H1 (cell line): ENCODE measurements at regions not wholly inside any gene's neighbourhood (a gene's known extent, or its start where the extent isn't known, plus 50 kb on each side); places are given as distances from the start of the nearest gene placed in this dataset.
A peak's percentile ranks its signal among the peaks of the same experiment; 100 is the strongest.

ENCODE experiments used
- CTCF ChIA-PET: fragments of 300-600 bp; sonication (Branson Sonifier 250); formaldehyde crosslinking; loops from one replicate; lab custom pipeline; 2021; ENCODE audit not compliant: partially characterized antibody; lab: Charles Lee
- POLR2A ChIA-PET: fragments of 300-600 bp; sonication (Branson Sonifier 250); formaldehyde crosslinking; loops from one replicate; lab custom pipeline; 2021; ENCODE audit warnings: inconsistent platforms; ENCODE audit not compliant: partially characterized antibody; lab: Charles Lee
- DNase-seq, 2 experiments: peaks; one replicate each; pipeline versions ENCODE4 v3.0.0 to v3.0.0-alpha.2; 2010 to 2022; ENCODE audit warnings: low spot score in 2 of 2, low read depth in 1 of 2, mixed read lengths in 1 of 2
- FAIRE-seq: peaks from 2 replicates; lab custom pipeline; 2011; peaks lifted over from hg19 to GRCh38; lab: Jason Lieb, UNC
- H2AFZ ChIP-seq: 2 replicates; pipeline ENCODE4 v1.8.1; 2012; ENCODE audit warnings: low read length, inconsistent platforms
- H2AK5ac ChIP-seq: 2 replicates; pipeline ENCODE4 v1.6.1; 2013; ENCODE audit warnings: low read depth, low read length
- H2BK120ac ChIP-seq: replicated peaks from 2 replicates; pipeline ENCODE3; 2013; ENCODE audit warnings: low read depth, low read length, inconsistent platforms
- H2BK12ac ChIP-seq: 2 replicates; pipeline ENCODE4 v1.6.1; 2013; ENCODE audit warnings: low read depth, low read length
- H2BK15ac ChIP-seq: 2 replicates; pipeline ENCODE4 v1.6.1; 2013; ENCODE audit warnings: low read length
- H2BK20ac ChIP-seq: 2 replicates; pipeline ENCODE4 v1.6.1; 2013; ENCODE audit warnings: low read length
- H2BK5ac ChIP-seq: 2 replicates; pipeline ENCODE4 v1.6.1; 2013; ENCODE audit warnings: low read depth, low read length
- H3K14ac ChIP-seq: 2 replicates; pipeline ENCODE4 v1.6.1; 2013; ENCODE audit warnings: inconsistent platforms; ENCODE audit not compliant: insufficient read length
- H3K18ac ChIP-seq: 2 replicates; pipeline ENCODE4 v1.6.1; 2013; ENCODE audit warnings: low read length; ENCODE audit errors: extremely low read depth
- H3K23ac ChIP-seq: 2 replicates; pipeline ENCODE4 v1.6.1; 2013; ENCODE audit warnings: inconsistent platforms; ENCODE audit not compliant: insufficient read length
- H3K23me2 ChIP-seq: 2 replicates; pipeline ENCODE4 v1.6.1; 2013; ENCODE audit warnings: low read depth, low read length
- H3K27ac ChIP-seq: 2 replicates; pipeline ENCODE4 v1.6.1; 2011; ENCODE audit warnings: low read depth, low read length, inconsistent platforms
- H3K27me3 ChIP-seq, 4 experiments: replicated peaks in 1 of 4; 1 replicate in 1 of 4; 2 replicates in 3 of 4; pipeline versions ENCODE4 v1.6.1 to v1.8.1; 2011 to 2013; ENCODE audit warnings: low read length in 3 of 4, mild to moderate bottlenecking in 3 of 4, inconsistent platforms in 2 of 4, mixed read lengths in 2 of 4, moderate library complexity in 1 of 4; ENCODE audit not compliant: control insufficient read depth in 3 of 4, insufficient read depth in 3 of 4; ENCODE audit errors: extremely low read depth in 1 of 4
- H3K36me3 ChIP-seq, 4 experiments: 2 replicates each; pipeline versions ENCODE4 v1.6.1 to v1.8.1; 2011 to 2013; ENCODE audit warnings: mild to moderate bottlenecking in 4 of 4, low read length in 3 of 4, moderate library complexity in 2 of 4, control low read depth in 1 of 4, inconsistent platforms in 1 of 4; ENCODE audit not compliant: insufficient read depth in 4 of 4, control insufficient read depth in 2 of 4
- H3K4ac ChIP-seq: replicated peaks from 2 replicates; pipeline ENCODE3; 2013; ENCODE audit warnings: low read length, low read depth, mixed read lengths, inconsistent platforms; ENCODE audit not compliant: insufficient read length
- H3K4me1 ChIP-seq, 4 experiments: replicated peaks in 1 of 4; 1 replicate in 1 of 4; 2 replicates in 3 of 4; pipeline versions ENCODE4 v1.6.1 to v1.8.1; 2011 to 2013; ENCODE audit warnings: low read length in 3 of 4, inconsistent platforms in 2 of 4, mixed read lengths in 1 of 4; ENCODE audit not compliant: insufficient read depth in 4 of 4, control insufficient read depth in 3 of 4
- H3K4me2 ChIP-seq, 2 experiments: 2 replicates each; pipeline versions ENCODE4 v1.6.1 to v1.8.1; 2011 to 2013; ENCODE audit warnings: low read depth in 2 of 2, low read length in 2 of 2, control low read depth in 1 of 2, inconsistent platforms in 1 of 2, mild to moderate bottlenecking in 1 of 2; ENCODE audit not compliant: insufficient read depth in 1 of 2
- H3K4me3 ChIP-seq, 4 experiments: fragments of 200-600, 300-600 bp in 1 of 4; sonication (generic), shearing (Covaris generic), sonication (Bioruptor Twin) in 1 of 4; 2 replicates each; pipeline versions ENCODE4 v1.5.1 to v1.8.1; 2011 to 2016; ENCODE audit warnings: low read length in 4 of 4, low read depth in 3 of 4, control low read depth in 2 of 4, inconsistent platforms in 2 of 4, mild to moderate bottlenecking in 2 of 4, mixed read lengths in 1 of 4, moderate library complexity in 1 of 4; ENCODE audit not compliant: insufficient read depth in 2 of 4; ENCODE audit errors: extremely low read depth in 1 of 4
- H3K56ac ChIP-seq: replicated peaks from 2 replicates; pipeline ENCODE3; 2013; ENCODE audit warnings: low read depth, mild to moderate bottlenecking, mixed read lengths, low read length, inconsistent platforms; ENCODE audit not compliant: insufficient read length
- H3K79me1 ChIP-seq: 2 replicates; pipeline ENCODE4 v1.6.1; 2013; ENCODE audit warnings: low read depth, low read length, control low read depth
- H3K79me2 ChIP-seq, 2 experiments: 2 replicates each; pipeline versions ENCODE4 v1.6.1 to v1.8.1; 2012 to 2013; ENCODE audit warnings: low read length in 2 of 2, mild to moderate bottlenecking in 2 of 2, inconsistent platforms in 1 of 2; ENCODE audit not compliant: insufficient read depth in 2 of 2, control insufficient read depth in 1 of 2
- H3K9ac ChIP-seq, 4 experiments: replicated peaks in 1 of 4; 1 replicate in 1 of 4; 2 replicates in 3 of 4; pipeline versions ENCODE4 v1.6.1 to v1.8.1; 2011 to 2013; ENCODE audit warnings: low read depth in 3 of 4, low read length in 3 of 4, control low read depth in 2 of 4, mild to moderate bottlenecking in 2 of 4, moderate library complexity in 2 of 4, inconsistent platforms in 1 of 4; ENCODE audit errors: extremely low read depth in 1 of 4
- H3K9me3 ChIP-seq, 2 experiments: 2 replicates each; pipeline versions ENCODE4 v1.6.1 to v1.8.1; 2012 to 2013; ENCODE audit warnings: mild to moderate bottlenecking in 2 of 2, moderate library complexity in 2 of 2, control low read depth in 1 of 2, inconsistent platforms in 1 of 2, low read depth in 1 of 2, low read length in 1 of 2, mixed read lengths in 1 of 2; ENCODE audit not compliant: insufficient read depth in 2 of 2
- H4K20me1 ChIP-seq, 2 experiments: replicated peaks in 1 of 2; 2 replicates each; pipeline versions ENCODE3 to v1.8.1; 2011 to 2013; ENCODE audit warnings: inconsistent platforms in 2 of 2, low read length in 2 of 2, mild to moderate bottlenecking in 1 of 2; ENCODE audit not compliant: insufficient read depth in 2 of 2, control insufficient read depth in 1 of 2
- H4K5ac ChIP-seq: 2 replicates; pipeline ENCODE4 v1.6.1; 2013; ENCODE audit warnings: low read length, low read depth, mixed read lengths, inconsistent platforms; ENCODE audit not compliant: insufficient read length
- H4K8ac ChIP-seq: 2 replicates; pipeline ENCODE4 v1.8.0; 2013; ENCODE audit warnings: mild to moderate bottlenecking, moderate library complexity, low read length, inconsistent platforms; ENCODE audit not compliant: insufficient read depth; ENCODE audit errors: extremely low read depth
- H4K91ac ChIP-seq: replicated peaks from 2 replicates; pipeline ENCODE3; 2013; ENCODE audit warnings: low read length, mixed read lengths, inconsistent platforms; ENCODE audit not compliant: insufficient read length
- EGR1 ChIP-seq: IDR thresholded peaks from 2 replicates; pipeline ENCODE4 v1.6.1; 2011; ENCODE audit warnings: low read depth, low read length, borderline replicate concordance
- MAFK ChIP-seq: IDR thresholded peaks from 2 replicates; pipeline ENCODE4 v1.6.1; 2012; ENCODE audit warnings: low read depth, mild to moderate bottlenecking, improper control_type of control experiment, low read length
- TBP ChIP-seq: IDR thresholded peaks from 2 replicates; pipeline ENCODE4 v1.6.1; 2011; ENCODE audit warnings: low read depth, low read length, improper control_type of control experiment
- WGBS, 2 experiments: shearing (Covaris generic) in 1 of 2; methylation state at CpG; one replicate each; pipeline versions ENCODE4 v1.1.6 to v1.1.7; 2013 to 2015; ENCODE audit warnings: low lambda C conversion rate in 2 of 2, mixed read lengths in 2 of 2, inconsistent platforms in 1 of 2, low coverage in 1 of 2, missing lambda C conversion rate in 1 of 2; ENCODE audit not compliant: insufficient replicate concordance in 2 of 2, insufficient coverage in 1 of 2, insufficient read length in 1 of 2; ENCODE audit errors: extremely low coverage in 1 of 2, missing lambda C conversion rate in 1 of 2; 5-methylcytosine and 5-hydroxymethylcytosine counted together

- Histone ChIP-seq H3K18ac (no peak overlapping the region), H4K91ac (peak overlapping the region; percentile 7), H2BK20ac (peak overlapping the region; percentile 27; the same call in 1 of the 2 replicates), H4K20me1 (peaks cover 0 to 9% of the 10 kb centered on the region in 2 experiments), H3K9ac (no peak overlapping the region), H3K27ac (no peak overlapping the region), H3K79me2 (no peaks in the 10 kb centered on the region; a peak in 1 of 4 replicates), H3K4me2 (no peak overlapping the region), H4K5ac (no peak overlapping the region), H2BK5ac (no peak overlapping the region), H3K4ac (no peak overlapping the region), H3K4me3 (no peak overlapping the region), H2BK12ac (0 out of 2 replicates have a peak overlapping the region, but pooled peaks have one; percentile 4), H2AK5ac (peak overlapping the region; percentile 60; the same call in 1 of the 2 replicates), H3K23ac (no peak overlapping the region), H4K8ac (no peak overlapping the region), H3K23me2 (peaks cover 8% of the 10 kb centered on the region), H2BK15ac (no peak overlapping the region), H3K27me3 (no peaks in the 10 kb centered on the region; a peak in 1 of 7 replicates), H2BK120ac (no peak overlapping the region), H3K36me3 (no peaks in the 10 kb centered on the region; a peak in 1 of 8 replicates), H3K9me3 (peaks cover 0 to 14% of the 10 kb centered on the region in 2 experiments; a peak in 2 of 4 replicates), H3K56ac (no peak overlapping the region), H3K4me1 (peaks cover 0 to 9% (median 4%) of the 10 kb centered on the region in 4 experiments; a peak in 4 of 7 replicates), H2AFZ (no peak overlapping the region), H3K14ac (no peak overlapping the region), H3K79me1 (no peaks in the 10 kb centered on the region)
- WGBS, 2 experiments = 89% methylated on average over 17 of the region's 17 CpGs; no CpG with 5 or more reads in 1 of the 2 experiments
- TF ChIP-seq EGR1 = peak; percentile 95
- no peak for TF ChIP-seq TBP
- no peak for TF ChIP-seq MAFK
- CTCF ChIA-PET = interaction anchor here (1.1 to 3.5 kb wide), 2 partner anchors 16 to 92 kb away, joined by 3 to 16 read pairs; no protein-coding TSS in a partner anchor
- FAIRE-seq (no peak), DNase-seq (no peak)
- POLR2A ChIA-PET = no interaction called here
Measured at GRCh38 chr16:87186446-87186845, 130.7 kb downstream of the C16orf95 start.
